Endometrial microvascular endothelial cells (primary cell): ENCODE measurements at regions not wholly inside any gene's neighbourhood (a gene's known extent, or its start where the extent isn't known, plus 50 kb on each side); places are given as distances from the start of the nearest gene placed in this dataset.
"Not testable (repeated sequence)": the region's sequence is repeated elsewhere in the genome, so short reads cannot be mapped to it uniquely, and the experiment has no call there.

ENCODE experiments used
- in situ Hi-C: cut with HindIII; loops from 2 replicates; pipeline ENCODE4 v1.10.0; 2017; ENCODE audit warnings: low sequenced_read_pairs, low pct_unique_long_range_greater_than_20kb; ENCODE audit errors: inconsistent ontology term

DNA sequence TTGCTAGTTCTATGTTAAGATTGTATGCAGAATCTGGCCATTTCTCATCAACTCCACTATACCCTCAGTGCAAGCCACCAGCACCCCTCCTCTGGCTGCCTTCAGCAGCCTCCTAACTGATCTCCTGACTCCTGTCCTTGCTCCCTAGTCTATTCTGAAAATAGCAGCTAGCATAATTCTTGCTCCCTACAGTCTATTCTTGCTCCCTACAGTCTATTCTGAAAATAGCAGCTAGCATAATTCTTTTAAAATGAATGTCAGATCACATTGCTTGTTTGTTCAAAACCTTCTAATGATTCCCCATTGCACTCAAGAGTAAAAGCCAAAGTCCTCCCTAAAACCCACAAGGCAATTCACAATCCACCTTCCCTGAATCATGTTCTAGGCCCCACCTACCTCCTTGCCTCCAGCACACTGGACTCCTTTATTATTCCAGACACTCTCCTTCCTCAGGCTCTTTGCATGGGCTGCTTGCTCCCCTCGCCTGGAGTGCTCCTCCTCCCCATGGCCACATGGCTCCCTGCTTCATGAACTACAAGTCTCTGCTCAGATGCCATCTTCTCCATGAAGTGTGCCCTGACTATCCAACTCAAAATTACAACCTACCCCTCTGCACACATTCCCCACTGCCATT is 164.2 kb upstream of the TNFAIP3 start:
- in situ Hi-C loops = no loop called here

DNA sequence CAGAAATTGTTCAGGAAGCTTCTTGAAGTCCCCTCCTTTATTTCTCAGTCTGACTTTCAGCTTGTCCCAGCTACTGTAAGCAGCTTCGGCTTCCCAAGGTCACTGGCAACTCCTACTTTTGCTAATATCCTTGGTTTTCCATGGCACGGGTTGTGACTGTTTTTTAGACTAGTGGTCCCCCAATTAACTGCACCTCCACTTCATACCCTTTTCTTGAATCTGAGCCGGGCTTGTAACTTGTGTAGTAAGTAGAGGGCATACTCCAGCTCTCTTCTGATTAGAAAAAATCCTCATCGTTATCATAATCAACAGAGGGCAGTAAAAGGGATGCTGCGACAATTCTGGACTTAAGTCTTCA is 162.3 kb upstream of the TNFAIP3 start:
- in situ Hi-C loops = no loop called here

DNA sequence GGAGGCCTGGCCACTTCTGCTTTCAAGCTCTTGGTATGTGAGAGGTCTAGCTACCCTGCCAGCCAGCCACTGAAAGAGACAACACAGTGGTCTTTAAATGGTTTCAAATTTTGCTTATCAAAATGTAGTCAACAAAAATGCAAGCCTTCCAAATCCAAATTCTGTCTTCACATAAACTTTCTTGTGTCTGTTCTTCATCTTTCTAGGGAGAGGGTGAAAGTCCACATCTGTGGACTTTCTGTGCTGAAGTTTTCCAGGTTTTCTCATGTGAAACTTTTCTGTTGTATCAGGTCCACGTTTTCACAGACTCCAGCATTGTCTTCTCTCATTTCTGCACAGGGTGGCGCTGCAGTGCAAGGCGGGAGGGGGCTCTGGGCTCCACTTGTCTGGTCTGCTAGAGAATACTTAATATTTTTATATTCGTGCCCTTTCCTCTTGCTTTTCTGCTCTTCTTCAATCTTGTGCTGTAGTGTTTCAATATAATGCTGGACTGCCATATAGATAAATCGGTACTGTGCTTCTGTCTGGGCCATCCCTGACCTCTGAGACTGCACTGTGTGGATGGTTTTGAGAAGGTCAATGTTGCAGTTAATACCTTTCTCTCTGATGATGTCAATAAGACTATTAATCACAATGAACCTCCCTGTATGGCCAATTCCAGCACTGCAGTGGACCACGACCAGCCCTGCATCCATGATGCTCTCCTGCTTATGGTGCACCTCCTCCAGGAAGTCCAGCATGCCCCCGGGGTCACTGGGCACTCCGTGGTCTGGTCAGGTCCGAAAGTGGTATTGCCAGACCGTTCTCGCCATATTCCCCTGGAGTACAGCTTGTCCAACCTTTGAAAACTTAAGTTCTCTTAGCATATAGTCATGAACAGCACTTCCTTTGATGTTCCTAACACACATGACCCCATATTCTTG is 161.6 kb upstream of the TNFAIP3 start:
- in situ Hi-C loops = no loop called here

DNA sequence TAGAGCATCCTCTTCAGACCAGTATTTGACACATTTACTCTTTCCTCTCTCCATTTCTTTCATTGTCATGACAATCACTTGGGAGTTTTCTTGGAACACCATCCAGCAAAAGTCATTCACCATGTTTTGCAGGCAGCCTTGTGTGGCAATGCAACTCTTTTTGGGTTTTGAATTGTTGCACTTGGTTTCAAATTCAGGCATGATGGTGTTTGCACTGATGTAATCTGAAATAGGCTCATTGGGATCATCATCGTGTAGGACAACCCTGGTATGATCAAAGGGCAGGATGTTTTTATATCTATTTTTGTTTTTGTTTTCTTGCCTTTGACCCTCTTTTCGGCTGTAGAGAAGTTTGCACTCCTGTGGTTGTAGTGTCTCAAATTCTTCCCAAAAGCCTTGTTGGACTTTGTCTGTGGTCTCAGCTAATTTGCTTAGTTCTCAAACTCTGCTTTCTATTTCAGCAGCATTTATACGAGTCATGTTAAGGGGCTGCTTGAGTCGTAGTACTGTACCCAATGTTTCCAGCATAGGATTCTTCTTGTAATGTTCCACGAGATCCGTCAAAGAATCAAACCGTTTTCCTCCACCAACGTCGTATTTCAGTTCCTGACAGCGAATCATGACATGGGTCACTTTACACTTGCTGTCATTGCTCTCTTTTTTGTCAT is 160.8 kb upstream of the TNFAIP3 start:
- in situ Hi-C loops = no loop called here

DNA sequence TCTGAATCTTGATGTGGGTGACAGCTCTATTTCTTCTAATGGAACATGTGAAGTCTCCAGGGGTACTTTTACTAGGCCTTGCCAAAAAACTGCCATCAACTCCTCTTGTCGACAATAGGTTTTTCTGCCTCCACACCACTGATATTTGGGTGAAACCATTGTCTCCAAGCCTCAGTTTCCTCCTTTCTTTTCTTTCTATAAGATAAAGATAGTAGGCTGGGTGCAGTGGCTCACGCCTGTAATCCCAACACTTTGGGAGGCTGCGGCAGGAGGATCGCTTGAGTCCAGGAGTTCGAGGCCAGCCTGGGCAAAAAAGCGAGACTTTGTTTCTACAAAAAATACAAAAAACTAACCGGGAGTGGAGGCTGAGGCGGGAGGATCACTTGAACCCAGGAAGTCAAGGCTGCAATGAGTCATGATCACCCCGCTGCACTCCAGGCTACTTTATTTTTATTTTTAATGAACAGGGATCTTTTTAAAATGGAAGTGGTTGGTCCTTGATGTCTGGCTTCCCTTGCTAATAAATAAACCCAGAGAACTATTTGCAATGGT is 159.9 kb upstream of the TNFAIP3 start:
- in situ Hi-C loops = no loop called here

DNA sequence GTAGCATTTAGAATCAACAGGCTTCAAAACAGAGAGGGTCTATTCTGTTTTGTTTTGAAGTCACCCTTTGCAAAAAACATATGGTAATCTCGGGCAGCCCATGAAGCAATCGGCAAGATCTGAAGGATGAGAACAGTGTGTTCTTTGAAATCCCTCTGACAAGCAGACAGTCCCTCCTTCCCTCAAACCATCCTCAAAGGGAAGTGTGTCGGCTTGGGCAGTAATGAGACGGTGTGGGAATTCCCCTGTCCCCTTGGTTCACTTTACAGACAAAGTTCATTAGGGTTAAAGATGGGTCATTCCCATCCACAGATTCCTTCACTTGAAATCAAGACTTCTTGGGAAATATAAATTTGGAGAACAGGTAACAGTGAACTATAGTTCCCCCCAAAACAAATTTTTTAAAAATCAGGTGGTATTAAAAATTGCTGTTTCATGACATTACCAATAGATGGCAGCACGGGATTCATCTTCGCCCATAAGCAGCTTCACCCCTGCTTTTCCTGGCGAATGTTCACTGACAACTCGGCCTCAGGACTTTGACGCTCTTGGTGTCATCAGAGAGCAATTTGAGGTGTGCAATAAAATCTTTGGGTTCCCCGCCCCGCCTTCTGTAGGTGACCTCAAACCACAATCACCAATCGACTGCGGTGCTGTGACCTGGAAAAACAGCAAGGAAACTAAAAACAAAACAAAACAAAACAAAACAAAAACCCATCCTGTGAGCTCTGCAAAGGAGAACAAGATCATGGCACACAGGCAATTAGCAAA is 159.3 kb upstream of the TNFAIP3 start:
- in situ Hi-C loops = no loop called here

DNA sequence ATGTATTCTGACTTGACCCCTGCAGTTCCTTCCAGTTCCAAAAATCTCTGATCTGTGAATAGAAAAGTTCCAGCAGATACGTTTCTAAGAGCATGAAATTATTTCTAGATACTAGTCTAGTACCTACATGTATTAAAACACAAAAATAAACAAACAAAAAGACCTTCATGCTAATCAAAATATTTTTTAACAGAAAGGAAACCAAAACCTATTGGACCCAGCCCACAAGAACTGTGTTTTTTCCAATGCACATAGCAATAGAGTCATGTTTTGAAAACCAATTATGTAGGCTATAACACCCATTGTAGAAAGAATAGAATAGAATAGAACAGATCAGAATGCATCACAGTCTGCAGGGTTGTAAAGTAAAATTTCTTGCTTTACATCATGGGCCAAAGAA is 158.6 kb upstream of the TNFAIP3 start:
- in situ Hi-C loops = no loop called here

DNA sequence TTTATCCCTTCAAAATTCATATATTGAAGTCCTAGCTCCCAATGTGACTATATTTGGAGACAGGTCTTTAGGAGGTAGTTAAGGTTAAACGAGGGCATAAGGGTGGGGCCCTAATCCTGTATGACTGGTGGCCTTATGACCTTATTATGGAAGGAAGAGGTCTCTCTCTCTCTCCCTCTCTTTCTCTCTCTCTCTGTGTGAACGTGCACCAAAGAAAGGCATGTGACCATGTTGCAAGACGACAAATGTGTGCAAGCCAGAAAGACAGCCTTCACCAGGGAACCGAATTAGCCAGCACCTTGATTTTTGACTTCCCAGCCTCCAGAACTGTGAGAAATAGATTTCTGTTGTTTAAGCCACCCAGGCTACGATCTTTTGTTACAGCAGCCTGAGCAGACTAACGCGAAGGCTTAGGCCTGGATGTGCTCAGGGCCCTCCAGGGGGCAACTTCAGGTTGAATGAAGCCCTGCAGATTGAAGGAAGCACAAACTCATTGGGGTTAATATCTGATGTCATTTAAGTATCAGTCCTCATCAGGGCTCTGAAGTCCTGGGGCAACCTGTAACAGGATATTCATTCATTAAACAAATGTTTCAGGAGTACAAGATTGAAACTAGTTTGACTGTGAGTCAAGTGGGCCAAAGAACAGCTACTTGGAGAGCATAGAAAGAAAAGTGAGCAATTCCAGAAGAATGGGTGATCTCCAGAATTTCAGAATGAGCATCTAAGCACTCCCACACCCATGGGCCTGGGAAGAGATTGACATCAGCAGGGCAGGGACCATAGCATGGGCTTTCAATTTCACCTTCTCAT is 157.4 kb upstream of the TNFAIP3 start:
- in situ Hi-C loops = no loop called here

DNA sequence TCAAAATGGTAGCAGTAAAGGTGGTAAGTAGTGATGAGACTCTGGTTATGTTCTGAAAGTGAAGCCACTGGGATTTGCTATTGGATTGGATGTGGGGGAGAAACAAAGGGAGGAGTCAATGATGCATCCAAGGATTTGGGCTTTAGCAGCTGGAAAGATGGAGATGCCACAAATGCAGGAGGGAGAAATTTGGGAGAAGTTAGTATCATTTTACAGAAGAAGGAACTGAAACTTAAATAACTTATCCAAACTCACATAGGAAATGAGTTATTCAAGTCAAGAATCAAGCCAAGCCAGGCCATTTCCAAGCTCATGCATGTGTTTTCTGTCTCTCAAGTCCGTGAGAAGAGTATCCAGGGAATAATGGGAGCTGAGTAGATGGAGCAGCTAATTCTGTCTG is 155.1 kb upstream of the TNFAIP3 start:
- in situ Hi-C loops = no loop called here

DNA sequence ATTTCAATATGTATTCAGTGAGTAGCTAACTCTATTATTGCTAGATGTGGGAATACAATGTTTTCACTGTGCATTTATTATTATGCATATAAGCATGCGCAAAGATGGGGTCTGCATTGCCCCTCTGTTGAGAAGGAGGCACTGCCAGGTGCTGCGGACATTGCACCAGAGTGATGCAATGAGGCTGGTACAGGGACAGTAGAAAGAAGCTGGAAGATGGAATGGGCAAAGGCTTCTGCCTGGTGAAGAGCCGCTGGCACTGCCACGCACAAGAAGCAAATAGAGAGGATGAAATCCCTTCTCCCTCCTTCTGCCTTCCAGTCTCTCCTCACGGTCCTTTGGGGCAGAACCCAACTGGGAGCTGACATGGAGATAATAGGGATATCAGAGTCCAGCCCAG is 154.5 kb upstream of the TNFAIP3 start:
- in situ Hi-C loops = no loop called here

DNA sequence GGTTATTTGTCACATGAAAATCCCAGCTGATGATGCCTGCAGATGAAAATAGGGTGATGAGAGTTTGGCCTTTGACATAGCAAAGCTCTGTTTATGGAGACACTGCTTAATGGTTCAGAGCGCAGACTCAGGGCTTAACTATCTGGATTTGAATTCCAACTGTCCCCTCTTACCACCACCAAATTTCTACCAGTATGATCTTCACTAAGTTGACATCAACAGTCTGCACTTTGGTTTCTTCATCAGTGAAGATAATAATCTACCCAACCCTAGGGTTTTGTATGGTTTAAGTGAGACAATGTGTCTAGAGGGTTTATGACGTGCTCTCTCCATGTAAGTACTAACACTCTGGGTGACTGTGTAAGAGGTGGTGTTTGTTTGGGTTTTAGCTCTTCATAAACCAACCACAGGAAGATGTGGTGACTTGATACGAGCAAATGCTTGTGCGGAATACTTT is 151.4 kb upstream of the TNFAIP3 start:
- in situ Hi-C loops = no loop called here

DNA sequence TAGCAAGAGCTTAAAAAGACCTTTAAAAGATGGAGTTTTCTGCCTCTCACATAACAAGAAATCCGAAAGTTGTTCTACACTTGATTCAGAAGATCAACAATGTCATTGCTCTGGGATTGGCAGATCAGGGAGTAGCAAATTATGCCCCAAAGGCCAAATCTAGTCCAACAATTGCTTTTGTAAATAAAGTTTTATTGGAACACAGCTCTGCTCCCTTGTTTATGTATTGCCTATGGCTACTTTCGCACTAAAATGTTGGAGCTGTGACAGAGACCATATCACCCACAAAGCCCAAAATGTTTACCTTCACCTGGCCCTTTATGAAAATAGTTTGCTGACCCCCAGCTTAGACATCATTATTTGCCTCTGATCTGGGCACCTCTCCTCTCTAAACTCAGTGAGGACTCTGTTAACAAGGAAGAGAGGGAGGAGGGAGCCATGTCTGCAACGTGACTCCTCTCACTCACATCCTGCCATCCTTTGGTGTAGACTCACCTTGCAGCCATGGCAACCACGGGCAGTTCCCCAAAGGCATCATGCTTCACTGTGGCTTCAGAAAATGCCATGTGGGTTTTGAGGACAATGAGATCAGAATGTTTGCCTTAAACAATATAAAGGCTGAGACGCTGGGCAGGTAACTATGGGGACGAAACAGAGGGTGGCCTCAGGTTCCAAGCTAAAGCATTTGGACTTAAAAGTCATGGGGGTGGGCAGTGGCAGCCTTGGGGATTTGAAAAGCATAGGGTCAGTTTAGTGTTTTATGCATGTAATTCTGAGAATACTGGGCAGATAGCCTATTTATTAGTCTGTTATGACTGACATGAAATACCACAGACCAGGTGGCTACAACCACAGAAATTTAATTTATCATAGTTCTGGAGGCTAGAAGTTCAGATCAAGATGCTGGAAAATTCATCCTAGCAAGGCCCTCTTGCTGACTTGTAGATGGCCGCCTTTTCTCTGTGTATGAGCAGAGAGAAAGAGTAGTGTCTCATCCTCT is 149.7 kb upstream of the TNFAIP3 start:
- in situ Hi-C loops = no loop called here

DNA sequence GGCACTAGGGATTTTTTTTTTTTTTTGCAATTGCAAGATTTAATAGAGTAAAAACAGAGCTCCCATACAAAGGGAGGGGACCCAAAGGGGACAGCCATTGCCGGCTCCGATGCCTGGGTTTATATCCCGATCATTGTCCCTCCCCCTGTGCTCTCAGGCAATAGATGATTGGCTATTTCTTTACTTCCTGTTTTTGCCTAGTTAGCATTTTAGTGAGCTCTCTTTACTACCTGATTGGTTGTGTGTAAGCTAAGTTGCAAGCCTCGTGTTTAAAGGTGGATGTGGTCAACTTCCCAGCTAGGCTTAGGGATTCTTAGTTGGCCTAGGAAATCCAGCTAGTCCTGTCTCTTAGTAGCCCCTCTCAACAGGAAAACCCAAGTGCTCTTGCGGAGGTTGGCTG is 148.2 kb upstream of the TNFAIP3 start:
- in situ Hi-C loops = not testable (repeated sequence)

DNA sequence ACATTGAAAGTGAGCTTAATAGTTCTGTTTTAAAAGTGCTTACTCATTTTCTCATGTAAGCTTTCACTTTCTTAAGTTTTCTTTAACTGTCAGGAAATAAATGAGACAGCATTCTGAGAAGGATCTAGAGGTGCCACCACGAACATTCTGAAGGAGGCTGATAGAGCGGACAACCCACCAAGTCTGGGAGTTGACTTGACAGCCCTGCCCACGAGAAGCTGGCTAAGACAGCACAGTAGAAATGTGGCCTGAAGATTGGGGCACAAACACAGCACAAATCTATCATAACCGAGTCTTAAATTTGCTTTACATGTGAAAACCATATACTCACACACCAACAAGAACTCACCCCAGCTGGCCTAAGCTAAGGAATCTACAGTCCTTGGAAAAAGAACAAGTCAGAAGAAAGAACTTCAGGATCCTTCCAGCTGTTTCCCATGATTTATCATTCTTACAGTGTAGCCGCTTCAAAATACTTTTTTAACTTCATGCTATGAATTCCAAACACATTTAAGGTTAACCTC is 144.2 kb upstream of the TNFAIP3 start:
- in situ Hi-C loops = no loop called here

DNA sequence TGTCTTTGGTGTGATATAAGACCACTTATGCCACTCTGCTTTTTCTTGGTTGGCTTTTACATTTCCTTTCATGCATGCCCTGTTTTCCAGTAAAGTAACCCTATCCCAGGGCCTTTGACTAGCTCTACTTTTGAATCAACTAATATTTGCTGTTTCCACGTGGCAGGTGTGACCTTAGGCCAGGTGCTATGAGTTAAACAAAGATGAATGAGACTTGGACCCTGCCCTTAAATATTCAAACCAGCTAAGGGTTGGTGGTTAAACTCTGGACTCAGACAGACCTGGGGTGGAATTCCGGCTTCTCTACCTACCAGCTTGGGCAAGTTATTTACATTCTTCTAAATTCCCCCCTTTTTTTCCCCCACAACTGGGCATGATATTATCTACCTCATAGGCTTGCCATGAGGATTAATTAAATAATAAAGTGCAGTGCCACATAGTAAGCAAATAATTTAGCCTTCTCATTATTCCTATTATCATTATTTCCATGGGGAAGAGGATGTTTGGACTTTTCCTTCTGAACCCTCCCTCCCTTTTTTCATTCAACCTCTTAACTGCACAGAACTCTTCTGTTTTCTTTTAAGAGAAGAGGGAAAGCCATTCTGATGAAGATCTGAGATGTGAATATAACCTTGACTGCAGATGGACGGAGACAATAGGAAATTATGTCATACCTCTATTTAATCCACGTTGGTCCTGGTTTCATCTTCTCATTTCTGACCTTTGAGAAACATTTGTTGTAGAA is 143.6 kb upstream of the TNFAIP3 start:
- in situ Hi-C loops = no loop called here

DNA sequence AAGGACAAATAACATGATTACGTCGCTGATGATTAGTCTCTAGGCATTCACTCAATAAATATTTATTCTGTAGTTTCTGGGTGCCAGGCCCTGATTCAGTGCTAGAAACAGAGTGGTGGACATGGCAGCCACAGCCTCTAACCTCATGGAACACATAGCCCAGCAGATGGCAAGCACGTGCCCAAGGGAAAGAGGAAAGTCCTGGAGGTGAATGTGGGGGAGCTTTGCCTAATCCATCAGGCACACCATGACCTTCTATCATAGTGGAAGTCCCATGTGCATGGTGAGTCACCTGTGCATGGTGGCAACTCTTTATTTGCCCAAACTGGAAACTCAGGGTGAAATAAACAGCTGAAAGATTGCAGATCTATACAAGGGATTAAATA is 143.0 kb upstream of the TNFAIP3 start:
- in situ Hi-C loops = no loop called here
